HCT116 (cell line): ENCODE measurements at regions not wholly inside any gene's neighbourhood (a gene's known extent, or its start where the extent isn't known, plus 50 kb on each side); places are given as distances from the start of the nearest gene placed in this dataset.

ENCODE experiments used
- ATAC-seq: fragments of 200-7000 bp; cut with Tn5 transposase; 2 replicates; pipeline ENCODE4 v1.9.1; 2020; ENCODE audit warnings: mild to moderate bottlenecking, moderate library complexity
- BruUV-seq: library from RNA; stranded (reverse); fragments of 400-500 nt; replicated peaks from 2 replicates; lab custom pipeline; 2021; lab: Mats Ljungman, UMichigan
- CTCF ChIA-PET: fragments of 300-600 bp; sonication (Branson Sonifier 250); formaldehyde crosslinking; loops from one replicate; lab custom pipeline; 2021; ENCODE audit warnings: antibody characterized with exemption; lab: Charles Lee
- POLR2A ChIA-PET: fragments of 300-600, 350-600 bp; sonication (Branson Sonifier 250); formaldehyde crosslinking; loops from one replicate; lab custom pipeline; 2021; ENCODE audit warnings: antibody characterized with exemption; lab: Charles Lee
- RAD21 ChIA-PET, 2 experiments: fragments of 300-600 bp; sonication (Branson Sonifier 250); formaldehyde crosslinking; loops; one replicate each; lab custom pipeline; 2023; ENCODE audit warnings: low total read pairs in 2 of 2; ENCODE audit not compliant: uncharacterized antibody in 2 of 2, unreplicated experiment in 2 of 2, low non-redundant PET in 1 of 2; lab: Charles Lee
- DNase-seq: peaks from one replicate; pipeline ENCODE4 v3.0.0-alpha.2; 2010; ENCODE audit warnings: low read depth, low spot score
- H2AFZ ChIP-seq: fragments of 200-600 bp; shearing (Covaris generic), sonication (generic); 2 replicates; pipeline ENCODE4 v1.6.1; 2017; ENCODE audit warnings: low read depth, mixed run types, mixed read lengths, antibody characterized with exemption, low read length; ENCODE audit not compliant: poor library complexity, severe bottlenecking
- H3K27ac ChIP-seq: 2 replicates; pipeline ENCODE4 v1.5.1; 2012; ENCODE audit warnings: low read depth, low read length
- H3K27me3 ChIP-seq: fragments of 200-600 bp; sonication (generic); 2 replicates; pipeline ENCODE4 v1.6.1; 2016; ENCODE audit warnings: mixed run types, low read length, mixed read lengths; ENCODE audit not compliant: insufficient read depth
- H3K36me3 ChIP-seq, 2 experiments: fragments of 200-500 bp in 1 of 2; fragments of 200-600 bp in 1 of 2; sonication (Bioruptor generic) in 1 of 2; sonication (generic) in 1 of 2; 2 replicates each; pipeline versions ENCODE4 v1.5.1 to v1.6.1; 2014 to 2016; ENCODE audit warnings: low read length in 2 of 2, inconsistent platforms in 1 of 2, mixed read lengths in 1 of 2, mixed run types in 1 of 2; ENCODE audit not compliant: insufficient read depth in 2 of 2, control insufficient read depth in 1 of 2
- H3K4me1 ChIP-seq, 2 experiments: fragments of 200-600 bp in 1 of 2; sonication (generic) in 1 of 2; 2 replicates each; pipeline versions ENCODE4 v1.5.1 to v1.6.1; 2012 to 2017; ENCODE audit warnings: low read length in 2 of 2, inconsistent platforms in 1 of 2, mild to moderate bottlenecking in 1 of 2, mixed read lengths in 1 of 2, mixed run types in 1 of 2, moderate library complexity in 1 of 2; ENCODE audit not compliant: insufficient read depth in 2 of 2, control insufficient read depth in 1 of 2
- H3K4me2 ChIP-seq: fragments of 200-600 bp; sonication (generic); 2 replicates; pipeline ENCODE4 v1.6.1; 2017; ENCODE audit warnings: mixed run types, low read length, mixed read lengths
- H3K4me3 ChIP-seq, 2 experiments: fragments of 200-600 bp in 1 of 2; sonication (generic) in 1 of 2; replicated peaks in 1 of 2; 2 replicates each; pipeline ENCODE4 v1.5.1; 2011 to 2016; ENCODE audit warnings: low read length in 2 of 2, control low read depth in 1 of 2, low read depth in 1 of 2, mild to moderate bottlenecking in 1 of 2, mixed read lengths in 1 of 2, mixed run types in 1 of 2
- H3K79me2 ChIP-seq: fragments of 200-600 bp; sonication (generic); 2 replicates; pipeline ENCODE4 v1.6.1; 2017; ENCODE audit warnings: mild to moderate bottlenecking, mixed run types, low read length, moderate library complexity, mixed read lengths; ENCODE audit not compliant: insufficient read depth
- H3K9ac ChIP-seq: fragments of 200-600 bp; sonication (generic); 2 replicates; pipeline ENCODE4 v1.6.1; 2016; ENCODE audit warnings: low read length, mixed read lengths
- H3K9me2 ChIP-seq: fragments of 200-600 bp; sonication (generic), shearing (Covaris generic); 2 replicates; pipeline ENCODE4 v1.6.1; 2017; ENCODE audit warnings: mixed run types, mild to moderate bottlenecking, moderate library complexity; ENCODE audit not compliant: insufficient read depth
- H3K9me3 ChIP-seq, 2 experiments: fragments of 200-500 bp in 1 of 2; fragments of 200-600 bp in 1 of 2; sonication (Bioruptor generic) in 1 of 2; sonication (generic) in 1 of 2; 2 replicates each; pipeline ENCODE4 v1.6.1; 2014 to 2017; ENCODE audit warnings: low read length in 2 of 2, mixed read lengths in 2 of 2, inconsistent platforms in 1 of 2, low read depth in 1 of 2, mild to moderate bottlenecking in 1 of 2, mixed run types in 1 of 2, moderate library complexity in 1 of 2; ENCODE audit not compliant: control insufficient read depth in 1 of 2, insufficient read depth in 1 of 2
- H4K20me1 ChIP-seq: fragments of 200-600 bp; sonication (generic), shearing (Covaris generic); 2 replicates; pipeline ENCODE4 v1.6.1; 2017; ENCODE audit warnings: mixed run types, mild to moderate bottlenecking, moderate library complexity; ENCODE audit not compliant: insufficient read depth
- ELF1 ChIP-seq: IDR thresholded peaks from 2 replicates; pipeline ENCODE4 v1.6.1; 2012; ENCODE audit warnings: low read depth, borderline replicate concordance
- POLR2A ChIP-seq: IDR thresholded peaks from 2 replicates; pipeline ENCODE4 v1.7.0; 2011; ENCODE audit warnings: borderline replicate concordance; ENCODE audit not compliant: insufficient read depth, insufficient read length; ENCODE audit errors: extremely low read depth
- RAD21 ChIP-seq: IDR thresholded peaks from 2 replicates; pipeline ENCODE4 v1.6.1; 2012; ENCODE audit warnings: low read depth, mild to moderate bottlenecking
- SP1 ChIP-seq: IDR thresholded peaks from 2 replicates; pipeline ENCODE4 v1.6.1; 2012; ENCODE audit warnings: low read depth
- SRF ChIP-seq: IDR thresholded peaks from 2 replicates; pipeline ENCODE4 v1.6.1; 2012; ENCODE audit warnings: low read depth
- YY1 ChIP-seq: IDR thresholded peaks from 2 replicates; pipeline ENCODE4 v1.6.1; 2011; ENCODE audit warnings: low read length, low read depth, moderate library complexity, mild to moderate bottlenecking; ENCODE audit not compliant: insufficient replicate concordance; ENCODE audit errors: extremely low read depth
- intact Hi-C: fragments of 100-400 bp; cut with micrococcal nuclease; formaldehyde crosslinking; loops from 2 replicates; pipeline ENCODE4 v1.10.0; 2022
- TF ChIP-seq, protein P1 (sequence below), 3 experiments: fragments of 200-600 bp in 1 of 3; sonication (generic) in 1 of 3; IDR thresholded peaks in 2 of 3; conservative IDR thresholded peaks in 1 of 3; 2 replicates each; pipeline ENCODE4 v1.5.1; 2012 to 2017; ENCODE audit warnings: low read depth in 2 of 3, low read length in 2 of 3, antibody characterized with exemption in 1 of 3, borderline replicate concordance in 1 of 3, control low read depth in 1 of 3, mild to moderate bottlenecking in 1 of 3, mixed read lengths in 1 of 3, mixed run types in 1 of 3, moderate library complexity in 1 of 3; ENCODE audit not compliant: insufficient read depth in 1 of 3
- TF ChIP-seq, protein P2 (sequence below): IDR thresholded peaks from 2 replicates; pipeline ENCODE4 v1.6.1; 2011; ENCODE audit warnings: mild to moderate bottlenecking, low read length, moderate library complexity; ENCODE audit not compliant: insufficient replicate concordance; ENCODE audit errors: extremely low read depth

DNA sequence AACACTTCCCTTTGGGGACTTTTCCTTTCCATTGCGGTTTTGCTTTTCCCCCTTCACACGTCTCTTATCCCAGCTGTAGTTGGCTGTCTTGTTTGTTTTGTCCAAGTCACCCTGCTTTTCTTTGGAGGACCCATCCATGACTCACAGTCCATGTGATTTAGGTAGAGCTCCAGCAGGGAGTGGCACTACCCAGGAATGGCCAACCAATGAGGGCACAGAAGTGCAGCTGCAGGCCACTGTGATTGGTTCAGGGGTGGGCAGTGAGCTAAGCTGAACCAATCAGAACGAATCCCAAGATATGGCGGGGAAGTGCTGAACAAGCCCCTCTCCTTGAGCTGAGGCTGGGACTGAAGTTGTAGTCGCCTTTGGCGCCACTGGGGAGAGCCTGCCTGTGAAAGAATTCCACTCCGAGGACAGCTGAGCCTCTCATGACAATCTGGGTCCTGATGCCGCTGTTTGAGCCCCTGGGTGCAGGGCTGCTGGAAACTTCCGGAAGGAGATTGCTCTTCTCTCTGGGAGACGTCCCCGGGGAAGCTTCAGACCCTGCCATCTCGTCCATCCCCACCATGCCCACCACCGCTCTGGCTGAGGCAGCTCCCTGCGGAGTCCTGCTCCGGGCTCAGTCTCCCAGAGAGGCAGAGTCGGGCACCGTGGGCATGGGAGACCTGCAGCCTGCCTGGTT is 62.9 kb upstream of the URI1 start:
- peak; percentile 48 for DNase-seq
- POLR2A ChIA-PET: no interaction called here
- BruUV-seq: no TSS peak
- ATAC-seq: peak; percentile 93
- RAD21 ChIA-PET: no interaction called here
- Histone ChIP-seq H3K36me3 (no peaks in the 10 kb centered on the region), H3K9ac (no peak overlapping the region), H3K79me2 (no peaks in the 10 kb centered on the region), H3K9me3 (no peaks in the 10 kb centered on the region), H4K20me1 (no peaks in the 10 kb centered on the region), H3K4me1 (peaks cover 0 to 11% of the 10 kb centered on the region in 2 experiments; a peak in 2 of 4 replicates), H3K27me3 (no peaks in the 10 kb centered on the region), H3K4me2 (no peak overlapping the region), H3K4me3 (no peak overlapping the region), H3K27ac (no peak overlapping the region), H2AFZ (peak overlapping the region; percentile 35), H3K9me2 (no peaks in the 10 kb centered on the region)
- CTCF ChIA-PET: interaction anchor here (0.8 to 1.0 kb wide), 3 partner anchors 21 to 163 kb away, joined by 3 read pairs; no protein-coding TSS in a partner anchor
- TF ChIP-seq RAD21: no peak
- no peak for TF ChIP-seq SRF
- TF ChIP-seq YY1: no peak
- TF ChIP-seq SP1: peak; percentile 67
- intact Hi-C loops: no loop called here

DNA sequence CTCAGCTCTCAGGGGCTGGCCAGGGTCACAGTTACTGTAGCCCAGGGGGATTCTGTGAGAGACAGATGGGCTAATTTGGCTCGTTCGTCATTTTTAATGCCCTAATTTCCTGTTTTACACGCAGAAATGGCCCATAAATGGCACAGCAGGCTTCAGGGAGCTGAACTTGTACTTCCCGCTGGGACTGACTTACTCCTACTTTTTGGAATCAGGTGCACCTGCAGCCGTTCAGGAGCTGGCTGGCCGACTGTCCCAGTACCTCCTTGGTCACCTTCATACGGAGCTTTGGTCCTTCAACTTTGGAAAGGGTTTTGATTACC is 62.4 kb upstream of the URI1 start:
- Histone ChIP-seq H3K4me3 (no peak overlapping the region), H3K9ac (no peak overlapping the region), H3K9me3 (no peaks in the 10 kb centered on the region), H3K4me2 (no peak overlapping the region), H3K36me3 (no peaks in the 10 kb centered on the region), H3K9me2 (no peaks in the 10 kb centered on the region), H4K20me1 (no peaks in the 10 kb centered on the region), H2AFZ (no peak overlapping the region), H3K27ac (no peak overlapping the region), H3K79me2 (no peaks in the 10 kb centered on the region), H3K27me3 (no peaks in the 10 kb centered on the region), H3K4me1 (peaks cover 0 to 11% of the 10 kb centered on the region in 2 experiments; a peak in 2 of 4 replicates)
- POLR2A ChIA-PET: no interaction called here
- intact Hi-C loops: no loop called here
- BruUV-seq: no TSS peak
- RAD21 ChIA-PET: no interaction called here
- ATAC-seq (no peak), DNase-seq (no peak)
- no peak for TF ChIP-seq YY1
- TF ChIP-seq, protein P1, sequence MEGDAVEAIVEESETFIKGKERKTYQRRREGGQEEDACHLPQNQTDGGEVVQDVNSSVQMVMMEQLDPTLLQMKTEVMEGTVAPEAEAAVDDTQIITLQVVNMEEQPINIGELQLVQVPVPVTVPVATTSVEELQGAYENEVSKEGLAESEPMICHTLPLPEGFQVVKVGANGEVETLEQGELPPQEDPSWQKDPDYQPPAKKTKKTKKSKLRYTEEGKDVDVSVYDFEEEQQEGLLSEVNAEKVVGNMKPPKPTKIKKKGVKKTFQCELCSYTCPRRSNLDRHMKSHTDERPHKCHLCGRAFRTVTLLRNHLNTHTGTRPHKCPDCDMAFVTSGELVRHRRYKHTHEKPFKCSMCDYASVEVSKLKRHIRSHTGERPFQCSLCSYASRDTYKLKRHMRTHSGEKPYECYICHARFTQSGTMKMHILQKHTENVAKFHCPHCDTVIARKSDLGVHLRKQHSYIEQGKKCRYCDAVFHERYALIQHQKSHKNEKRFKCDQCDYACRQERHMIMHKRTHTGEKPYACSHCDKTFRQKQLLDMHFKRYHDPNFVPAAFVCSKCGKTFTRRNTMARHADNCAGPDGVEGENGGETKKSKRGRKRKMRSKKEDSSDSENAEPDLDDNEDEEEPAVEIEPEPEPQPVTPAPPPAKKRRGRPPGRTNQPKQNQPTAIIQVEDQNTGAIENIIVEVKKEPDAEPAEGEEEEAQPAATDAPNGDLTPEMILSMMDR (IDR thresholded peaks at IDR 0.05 in 2 of 3, conservative IDR thresholded peaks at IDR 0.05 in 1 of 3; ENCODE audit: borderline replicate concordance in 1 of 3, insufficient read depth in 1 of 3, low read depth in 2 of 3, low read length in 2 of 3): no peak
- TF ChIP-seq POLR2A: no peak
- TF ChIP-seq, protein P2, sequence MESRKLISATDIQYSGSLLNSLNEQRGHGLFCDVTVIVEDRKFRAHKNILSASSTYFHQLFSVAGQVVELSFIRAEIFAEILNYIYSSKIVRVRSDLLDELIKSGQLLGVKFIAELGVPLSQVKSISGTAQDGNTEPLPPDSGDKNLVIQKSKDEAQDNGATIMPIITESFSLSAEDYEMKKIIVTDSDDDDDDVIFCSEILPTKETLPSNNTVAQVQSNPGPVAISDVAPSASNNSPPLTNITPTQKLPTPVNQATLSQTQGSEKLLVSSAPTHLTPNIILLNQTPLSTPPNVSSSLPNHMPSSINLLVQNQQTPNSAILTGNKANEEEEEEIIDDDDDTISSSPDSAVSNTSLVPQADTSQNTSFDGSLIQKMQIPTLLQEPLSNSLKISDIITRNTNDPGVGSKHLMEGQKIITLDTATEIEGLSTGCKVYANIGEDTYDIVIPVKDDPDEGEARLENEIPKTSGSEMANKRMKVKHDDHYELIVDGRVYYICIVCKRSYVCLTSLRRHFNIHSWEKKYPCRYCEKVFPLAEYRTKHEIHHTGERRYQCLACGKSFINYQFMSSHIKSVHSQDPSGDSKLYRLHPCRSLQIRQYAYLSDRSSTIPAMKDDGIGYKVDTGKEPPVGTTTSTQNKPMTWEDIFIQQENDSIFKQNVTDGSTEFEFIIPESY: no peak
- no peak for TF ChIP-seq ELF1
- TF ChIP-seq RAD21: no peak
- CTCF ChIA-PET: interaction anchor here (1.0 kb wide), 2 partner anchors 22 to 149 kb away, joined by 3 read pairs; no protein-coding TSS in a partner anchor
